BJ (cell line): ENCODE measurements at regions not wholly inside any gene's neighbourhood (a gene's known extent, or its start where the extent isn't known, plus 50 kb on each side); places are given as distances from the start of the nearest gene placed in this dataset.

ENCODE experiments used
- CTCF ChIA-PET: fragments of 350-600 bp; formaldehyde crosslinking; extraction: SDS; loops from one replicate; lab custom pipeline; 2021; ENCODE audit warnings: antibody characterized with exemption, inconsistent platforms; lab: Yijun Ruan, JAX
- POLR2A ChIA-PET: fragments of 300-600 bp; sonication (Branson Sonifier 250); formaldehyde crosslinking; extraction: SDS; loops from one replicate; lab custom pipeline; 2021; ENCODE audit warnings: antibody characterized with exemption; lab: Charles Lee
- DNase-seq: peaks from one replicate; pipeline ENCODE4 v3.0.0-alpha.2; 2011; ENCODE audit warnings: low read depth
- H3K27me3 ChIP-seq: 2 replicates; pipeline ENCODE4 v1.6.0; 2011; ENCODE audit warnings: low read length; ENCODE audit not compliant: control insufficient read depth, insufficient read depth
- H3K36me3 ChIP-seq: 2 replicates; pipeline ENCODE4 v1.5.1; 2011; ENCODE audit warnings: low read length; ENCODE audit not compliant: control insufficient read depth, insufficient read depth
- H3K4me3 ChIP-seq: 2 replicates; pipeline ENCODE4 v1.5.1; 2011; ENCODE audit warnings: low read depth, mild to moderate bottlenecking, control low read depth, low read length
- TF ChIP-seq, protein P1 (sequence below): IDR thresholded peaks from 2 replicates; pipeline ENCODE4 v1.5.1; 2011; ENCODE audit warnings: low read depth, mild to moderate bottlenecking, control low read depth, inconsistent platforms, low read length, moderate library complexity; ENCODE audit not compliant: insufficient read depth

DNA sequence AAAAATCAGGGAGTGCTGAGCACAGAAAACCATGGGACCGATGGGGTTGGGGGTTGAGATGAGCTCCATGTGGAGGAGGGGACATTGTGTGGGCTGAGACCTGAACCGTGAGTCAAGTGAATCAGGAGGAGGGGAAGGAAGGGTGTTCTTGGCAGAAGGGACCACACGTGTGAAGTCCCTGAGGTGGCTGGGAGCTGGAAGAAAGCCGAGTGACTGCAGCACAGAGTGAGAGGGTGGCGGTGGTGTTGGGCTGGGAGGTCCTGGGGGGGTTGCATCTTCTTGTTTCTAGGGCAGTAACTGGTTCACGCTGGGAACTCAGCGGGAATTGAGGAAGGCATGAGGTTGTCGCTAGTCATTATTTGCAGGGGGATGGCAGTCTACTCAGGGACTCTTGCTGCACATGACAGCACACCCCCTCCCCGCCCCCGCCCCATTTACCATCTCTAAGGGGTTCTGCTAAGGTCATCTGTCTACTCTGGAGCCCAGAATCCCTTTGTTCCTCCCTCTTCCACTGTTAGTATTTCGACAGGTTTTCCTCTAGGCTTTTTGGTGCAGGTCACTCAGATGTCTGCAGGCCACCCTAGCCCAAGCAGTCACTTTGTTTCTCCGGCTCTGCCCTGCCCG lies 254.3 kb downstream of the TLE3 start:
- no peak for DNase-seq
- Histone ChIP-seq H3K27me3 (peaks cover 13% of the 10 kb centered on the region), H3K36me3 (no peaks in the 10 kb centered on the region), H3K4me3 (no peak overlapping the region)
- ChIA-PET CTCF (no interaction called here), POLR2A (no interaction called here)
- TF ChIP-seq, protein P1, sequence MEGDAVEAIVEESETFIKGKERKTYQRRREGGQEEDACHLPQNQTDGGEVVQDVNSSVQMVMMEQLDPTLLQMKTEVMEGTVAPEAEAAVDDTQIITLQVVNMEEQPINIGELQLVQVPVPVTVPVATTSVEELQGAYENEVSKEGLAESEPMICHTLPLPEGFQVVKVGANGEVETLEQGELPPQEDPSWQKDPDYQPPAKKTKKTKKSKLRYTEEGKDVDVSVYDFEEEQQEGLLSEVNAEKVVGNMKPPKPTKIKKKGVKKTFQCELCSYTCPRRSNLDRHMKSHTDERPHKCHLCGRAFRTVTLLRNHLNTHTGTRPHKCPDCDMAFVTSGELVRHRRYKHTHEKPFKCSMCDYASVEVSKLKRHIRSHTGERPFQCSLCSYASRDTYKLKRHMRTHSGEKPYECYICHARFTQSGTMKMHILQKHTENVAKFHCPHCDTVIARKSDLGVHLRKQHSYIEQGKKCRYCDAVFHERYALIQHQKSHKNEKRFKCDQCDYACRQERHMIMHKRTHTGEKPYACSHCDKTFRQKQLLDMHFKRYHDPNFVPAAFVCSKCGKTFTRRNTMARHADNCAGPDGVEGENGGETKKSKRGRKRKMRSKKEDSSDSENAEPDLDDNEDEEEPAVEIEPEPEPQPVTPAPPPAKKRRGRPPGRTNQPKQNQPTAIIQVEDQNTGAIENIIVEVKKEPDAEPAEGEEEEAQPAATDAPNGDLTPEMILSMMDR = no peak

DNA sequence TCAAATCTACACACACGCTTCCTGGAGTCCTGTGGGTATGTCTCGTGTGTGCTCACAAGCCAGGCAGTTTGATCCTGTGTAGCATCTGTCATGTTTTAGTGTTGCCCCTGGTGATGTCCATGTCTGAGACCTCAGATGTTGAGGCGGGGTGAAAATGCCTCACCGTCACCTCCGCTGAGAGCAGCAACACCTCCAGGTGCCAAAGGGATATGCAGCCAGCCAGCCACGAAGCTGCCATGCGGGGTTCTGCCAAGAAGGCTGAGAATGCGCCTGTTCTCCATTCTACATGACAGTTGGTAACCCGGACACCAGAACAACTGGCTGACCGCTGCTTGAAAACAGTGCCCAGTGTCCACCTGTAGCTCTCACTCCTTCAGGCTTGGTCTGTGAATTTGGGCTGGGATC lies 253.8 kb downstream of the TLE3 start:
- CTCF ChIA-PET = interaction anchor here (0.6 kb wide), 1 partner anchor 204 kb away, joined by 5 read pairs; no protein-coding TSS in a partner anchor
- H3K4me3 ChIP-seq = no peak overlapping the region
- POLR2A ChIA-PET = no interaction called here
- no peaks in the 10 kb centered on the region for H3K36me3 ChIP-seq
- H3K27me3 ChIP-seq = peaks cover 13% of the 10 kb centered on the region
- DNase-seq = no peak
- TF ChIP-seq, protein P1 = no peak

DNA sequence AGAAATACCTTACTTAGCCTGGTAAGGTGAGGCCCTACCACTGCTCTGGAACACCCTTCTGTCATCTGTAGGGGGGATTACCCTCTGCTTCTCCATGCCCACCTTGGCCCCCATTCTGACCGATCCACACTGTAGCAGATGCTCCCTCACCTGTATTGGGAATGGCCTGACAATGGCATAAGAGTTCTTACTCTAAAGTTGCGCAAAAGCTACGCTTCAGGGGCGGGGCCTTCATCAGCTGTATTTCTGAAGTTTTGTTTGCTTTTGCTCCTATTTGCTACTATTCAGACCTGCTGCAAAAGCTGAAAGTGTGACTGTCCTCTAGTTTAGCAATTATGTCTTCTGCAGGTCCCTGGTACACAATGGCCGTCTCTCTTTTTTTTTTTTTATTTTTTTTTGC lies 252.6 kb downstream of the TLE3 start:
- H3K27me3 ChIP-seq = peaks cover 12% of the 10 kb centered on the region
- POLR2A ChIA-PET = no interaction called here
- no peak for DNase-seq
- H3K36me3 ChIP-seq = no peaks in the 10 kb centered on the region
- H3K4me3 ChIP-seq = no peak overlapping the region
- CTCF ChIA-PET = no interaction called here
- TF ChIP-seq, protein P1 = no peak

DNA sequence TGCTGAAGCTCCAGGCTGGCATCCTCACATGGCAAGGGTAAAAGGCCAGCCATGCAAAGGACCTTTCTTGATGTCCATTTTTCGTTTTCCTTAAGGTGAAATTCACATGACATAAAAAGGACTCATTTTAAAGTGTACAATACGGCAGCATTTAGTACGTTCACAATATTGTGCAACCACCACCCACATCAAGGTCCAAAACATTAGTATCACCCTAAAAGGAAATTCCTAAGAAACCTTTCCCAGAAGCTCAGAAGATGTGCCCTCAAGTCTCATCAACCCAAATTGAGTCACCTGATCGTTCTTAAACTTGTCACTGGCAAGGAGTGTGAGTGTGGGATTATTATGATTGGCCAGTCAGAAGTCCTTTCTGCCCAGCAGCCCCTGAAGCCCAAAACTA lies 250.1 kb downstream of the TLE3 start:
- Histone ChIP-seq H3K36me3 (no peaks in the 10 kb centered on the region), H3K27me3 (peaks cover 7% of the 10 kb centered on the region; the same call in 1 of the 2 replicates), H3K4me3 (no peak overlapping the region)
- CTCF ChIA-PET = no interaction called here
- POLR2A ChIA-PET = interaction anchor here (0.8 kb wide), 1 partner anchor 88 kb away, joined by 3 read pairs; no protein-coding TSS in a partner anchor
- TF ChIP-seq, protein P1 = no peak
- no peak for DNase-seq

DNA sequence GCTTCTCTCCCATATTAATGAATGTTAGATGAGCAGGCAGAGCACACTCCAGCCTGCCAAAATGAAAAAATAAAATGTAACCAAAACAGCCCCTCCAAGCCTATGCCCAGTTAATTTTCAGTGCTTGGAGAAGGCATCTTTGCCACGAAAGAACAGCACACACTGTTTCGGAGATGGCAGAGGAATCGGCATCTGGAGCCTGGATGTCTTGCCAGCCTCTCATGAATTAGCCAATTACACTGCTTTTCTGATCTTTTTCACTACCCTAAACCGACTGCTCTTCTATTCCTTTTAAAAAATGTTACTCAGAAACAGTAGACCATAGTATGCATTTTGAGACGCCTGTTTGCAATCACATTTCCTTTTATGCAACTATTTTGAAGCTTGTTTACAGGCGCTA lies 249.6 kb downstream of the TLE3 start:
- ChIA-PET CTCF (no interaction called here), POLR2A (interaction anchor here (0.8 kb wide), 1 partner anchor 88 kb away, joined by 3 read pairs; no protein-coding TSS in a partner anchor)
- H3K4me3 ChIP-seq = no peak overlapping the region
- peaks cover 7% of the 10 kb centered on the region; the same call in 1 of the 2 replicates for H3K27me3 ChIP-seq
- no peaks in the 10 kb centered on the region for H3K36me3 ChIP-seq
- TF ChIP-seq, protein P1 = no peak
- DNase-seq = no peak
